DMS114 treated with DMSO at 0.1 percent for 48 hours (cell line): ENCODE measurements at regions not wholly inside any gene's neighbourhood (a gene's known extent, or its start where the extent isn't known, plus 50 kb on each side); places are given as distances from the start of the nearest gene placed in this dataset.

ENCODE experiments used
- DNase-seq: peaks from one replicate; lab custom pipeline; 2025; ENCODE audit not compliant: unreplicated experiment; lab: John Stamatoyannopoulos, UW

DNA sequence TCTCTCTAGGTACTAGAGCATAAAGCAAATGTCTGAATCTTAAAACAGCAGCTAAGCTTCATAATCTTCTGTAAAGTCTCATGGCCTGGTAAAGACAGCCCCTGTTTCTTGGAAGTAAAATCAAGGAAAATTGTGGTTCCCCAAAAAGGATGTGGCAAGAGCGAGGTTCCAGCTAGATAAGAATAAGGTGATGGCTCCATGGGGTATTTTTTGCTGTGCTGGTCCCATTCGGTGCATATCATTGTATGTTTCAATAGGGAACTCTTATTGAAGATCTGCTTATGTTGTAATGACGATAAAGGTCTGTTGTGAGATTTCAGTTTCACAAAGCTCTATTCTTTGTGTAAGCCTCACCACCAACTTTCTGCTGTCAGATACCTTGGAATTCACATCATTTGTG lies 316.9 kb upstream of the NOCT start:
- DNase-seq = no peak

DNA sequence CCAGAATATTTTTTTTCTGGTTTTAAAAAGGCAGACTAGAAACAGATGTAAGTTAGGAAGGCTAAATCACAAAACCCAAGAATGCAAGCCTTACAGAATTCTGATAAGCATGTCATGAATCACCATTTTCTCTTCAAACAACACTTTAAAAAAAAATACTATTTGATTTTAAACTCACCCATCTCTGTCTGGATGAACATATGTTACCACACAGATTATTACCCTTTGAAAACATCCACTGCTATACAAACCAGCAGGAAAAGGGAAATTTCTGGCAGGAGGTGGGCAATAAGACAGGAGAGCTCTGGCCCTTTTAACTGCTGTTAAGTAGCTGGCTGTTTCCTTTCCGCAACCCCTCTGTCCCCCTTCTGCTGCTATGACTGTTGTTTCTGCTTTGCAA lies 317.7 kb upstream of the NOCT start:
- no peak for DNase-seq

DNA sequence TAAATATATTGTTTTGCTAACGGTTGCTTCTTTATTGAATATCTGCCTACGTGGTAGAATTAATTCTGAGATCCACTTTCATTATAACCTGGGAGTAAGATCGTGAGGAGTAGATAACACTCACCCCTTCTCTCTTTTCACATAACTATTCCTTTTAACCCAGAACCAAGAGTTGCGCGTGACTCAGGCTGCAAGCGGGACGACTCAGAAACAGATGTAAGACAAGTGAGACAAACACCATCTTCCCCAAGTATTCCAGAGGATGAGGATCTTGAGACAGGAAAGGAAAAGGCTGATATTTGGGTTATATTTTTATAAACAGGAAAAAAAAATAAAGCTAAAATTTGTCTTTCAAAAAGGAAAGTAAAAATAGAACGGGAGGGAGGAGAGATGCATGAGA lies 318.8 kb upstream of the NOCT start:
- DNase-seq = no peak

DNA sequence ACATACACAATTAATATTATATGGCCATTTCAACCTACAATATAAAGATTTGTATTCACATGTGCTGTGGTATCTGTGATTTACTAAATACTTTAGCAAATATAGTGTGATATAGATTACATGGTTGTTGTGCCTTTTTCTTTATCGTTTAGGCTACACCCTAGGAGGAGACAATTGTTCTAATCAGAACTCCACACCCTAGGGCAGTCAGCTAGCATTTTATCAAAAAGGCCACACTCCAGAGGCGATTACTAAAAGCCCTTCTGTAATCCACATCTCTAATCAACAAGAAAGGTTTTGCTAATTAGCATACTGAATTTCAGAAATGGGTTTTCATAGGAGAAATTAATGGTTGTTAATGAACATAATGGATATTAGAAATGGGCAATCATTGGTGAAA lies 319.5 kb upstream of the NOCT start:
- no peak for DNase-seq

DNA sequence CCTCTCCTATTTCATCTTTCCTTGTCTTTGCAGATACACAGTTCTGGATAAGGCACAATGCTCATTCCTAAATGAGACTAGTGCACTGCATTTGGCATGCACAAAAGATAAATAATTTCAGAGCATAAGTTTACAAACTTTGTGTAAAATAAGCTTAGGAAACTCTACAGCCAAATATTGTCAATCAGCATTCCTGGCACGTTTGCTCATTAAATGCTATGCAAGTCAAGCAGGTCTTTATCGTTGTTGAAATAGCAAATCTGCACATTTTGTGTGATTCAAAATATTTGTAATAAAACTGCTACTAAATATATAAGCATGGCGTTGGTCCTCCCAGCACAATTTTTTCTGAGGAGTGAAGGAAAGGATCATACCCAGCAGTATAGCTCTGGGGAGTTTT lies 322.1 kb upstream of the NOCT start:
- no peak for DNase-seq

DNA sequence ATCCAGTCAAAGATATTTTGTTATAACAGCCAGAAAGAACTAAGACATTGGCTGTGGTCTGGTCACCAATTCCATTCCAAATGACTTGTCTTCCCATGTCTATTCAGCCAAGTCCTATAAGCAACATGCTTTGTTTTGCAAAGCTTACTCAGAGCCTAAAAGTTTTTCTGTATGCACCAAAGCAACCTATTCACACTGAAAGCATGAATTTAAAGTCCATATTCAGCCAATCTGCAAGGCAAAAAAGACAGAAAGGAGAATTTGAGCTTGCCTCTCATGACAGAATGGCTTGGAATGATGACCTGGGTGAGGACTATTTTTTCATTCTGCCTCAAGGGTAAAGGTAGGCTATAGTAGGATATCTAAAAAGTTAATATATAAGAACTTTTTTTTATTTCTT lies 323.2 kb upstream of the NOCT start:
- no peak for DNase-seq

DNA sequence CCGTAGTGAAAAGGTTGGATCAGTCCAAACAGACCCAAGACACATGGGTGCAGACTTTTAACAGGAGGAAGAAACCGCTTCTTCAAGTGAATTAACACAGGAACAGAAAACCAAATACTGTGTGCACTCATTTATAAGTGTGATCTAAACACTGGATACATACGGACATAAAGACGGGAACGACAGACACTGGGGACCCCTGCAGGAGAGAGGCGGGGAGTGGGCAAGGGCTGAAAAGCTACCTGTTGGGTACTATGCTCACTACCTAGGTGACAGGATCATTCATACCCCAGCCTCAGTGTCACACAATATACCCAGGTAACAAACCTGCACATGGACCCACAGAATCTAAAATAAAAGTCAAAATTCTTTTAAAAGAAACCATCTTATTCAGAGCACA lies 326.0 kb upstream of the NOCT start:
- no peak for DNase-seq

DNA sequence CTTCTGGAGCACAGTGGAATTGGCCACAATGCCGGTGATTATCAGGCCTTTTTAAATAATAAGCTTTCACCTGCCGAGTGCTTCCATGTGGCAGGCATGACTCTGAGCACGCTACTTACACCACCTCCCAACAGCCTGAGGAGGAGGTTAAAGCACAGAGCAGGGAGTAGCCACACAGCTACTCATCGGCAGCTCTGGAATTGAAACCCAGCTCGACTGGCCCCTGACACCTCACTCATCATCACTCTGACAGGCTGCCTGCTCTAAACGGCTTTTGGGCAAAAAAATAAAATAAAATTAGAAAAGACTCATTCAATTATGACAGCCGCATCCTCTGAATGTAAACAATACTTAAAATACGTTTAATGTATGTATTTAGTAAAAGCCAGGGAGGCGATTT lies 326.4 kb upstream of the NOCT start:
- DNase-seq = no peak

DNA sequence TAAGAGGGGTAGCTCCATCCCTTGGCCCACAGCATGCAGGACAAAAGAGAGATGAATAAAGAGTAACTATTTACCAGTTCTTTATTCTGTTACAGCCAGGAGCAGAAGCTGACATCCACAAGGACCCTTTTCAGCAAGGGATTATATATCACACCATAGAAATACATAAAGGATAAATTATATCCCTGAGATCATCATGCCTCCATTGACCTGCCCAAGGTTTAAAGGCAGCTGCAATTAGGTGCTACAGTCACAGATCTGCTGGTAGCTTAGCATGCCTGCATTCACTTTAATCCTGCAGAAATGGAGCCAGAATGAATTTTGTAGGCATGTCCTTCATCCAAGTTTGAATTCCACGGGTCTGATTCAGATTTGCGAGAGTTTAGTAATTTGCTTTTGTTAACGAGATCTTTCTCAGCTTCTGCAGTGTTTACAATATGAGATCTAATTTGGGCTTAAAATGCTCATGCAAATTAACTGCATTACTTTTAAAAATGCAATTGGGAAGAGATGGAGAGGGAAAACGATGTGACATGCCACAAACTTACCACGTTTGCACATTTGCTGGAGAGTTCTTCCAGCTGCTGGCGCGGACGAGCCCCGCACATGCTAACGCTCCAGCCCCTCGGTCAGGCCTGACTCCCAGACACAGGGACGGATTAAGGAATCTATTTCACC lies 327.0 kb upstream of the NOCT start:
- DNase-seq = no peak

DNA sequence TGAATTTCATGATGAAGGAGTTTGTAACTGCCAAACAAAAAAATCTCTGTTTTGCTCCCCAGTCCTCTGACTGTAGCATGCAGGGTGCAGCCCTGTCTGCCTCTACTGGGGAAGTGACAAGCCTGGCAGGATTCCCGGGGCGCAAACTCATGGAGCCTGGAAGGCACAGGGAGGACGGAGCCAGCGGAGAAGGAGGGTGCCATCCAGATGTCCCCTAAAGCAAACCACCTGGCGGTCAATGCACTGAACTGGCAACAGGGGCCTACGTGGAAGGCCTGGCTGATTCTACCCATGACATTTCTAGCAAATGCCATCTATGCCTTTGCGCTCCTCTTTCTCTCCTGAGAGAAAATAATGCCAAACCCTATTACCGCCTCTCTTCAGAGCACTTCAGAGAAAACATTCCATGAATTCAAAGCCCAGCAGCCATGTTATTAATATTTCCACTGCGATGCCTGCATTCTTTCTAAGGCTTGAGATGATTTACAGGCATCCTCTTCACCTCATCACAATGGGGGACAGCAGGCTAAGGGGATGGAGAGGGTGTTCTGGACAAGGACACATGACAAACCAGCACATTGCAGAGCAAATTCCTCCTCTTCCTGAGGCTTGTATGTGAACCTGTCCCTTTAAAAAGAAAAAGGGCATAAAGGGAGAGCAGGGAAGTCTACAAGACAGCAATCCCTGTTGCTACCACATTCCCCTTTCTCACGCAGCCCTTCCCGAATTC lies 329.3 kb upstream of the NOCT start:
- no peak for DNase-seq

DNA sequence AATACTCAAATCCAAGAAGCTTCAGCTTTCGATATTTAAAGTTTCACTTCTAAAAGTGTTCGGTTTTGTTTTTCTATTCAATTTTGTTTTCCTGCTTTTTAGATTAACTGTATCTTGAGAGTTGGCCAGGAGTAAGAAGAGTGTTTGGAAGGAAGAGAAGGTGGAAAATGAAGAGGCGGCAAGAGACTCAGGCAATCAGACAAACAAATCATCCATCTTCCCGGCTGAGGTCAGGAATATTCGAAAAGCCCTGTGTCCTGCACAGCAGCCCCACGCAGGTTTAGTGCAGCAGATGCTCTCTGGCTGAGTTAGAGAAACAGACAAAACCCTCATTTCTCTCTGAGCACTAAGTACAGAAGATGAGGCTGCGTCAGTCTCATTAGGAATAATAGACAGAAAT lies 330.3 kb upstream of the NOCT start:
- DNase-seq = no peak

DNA sequence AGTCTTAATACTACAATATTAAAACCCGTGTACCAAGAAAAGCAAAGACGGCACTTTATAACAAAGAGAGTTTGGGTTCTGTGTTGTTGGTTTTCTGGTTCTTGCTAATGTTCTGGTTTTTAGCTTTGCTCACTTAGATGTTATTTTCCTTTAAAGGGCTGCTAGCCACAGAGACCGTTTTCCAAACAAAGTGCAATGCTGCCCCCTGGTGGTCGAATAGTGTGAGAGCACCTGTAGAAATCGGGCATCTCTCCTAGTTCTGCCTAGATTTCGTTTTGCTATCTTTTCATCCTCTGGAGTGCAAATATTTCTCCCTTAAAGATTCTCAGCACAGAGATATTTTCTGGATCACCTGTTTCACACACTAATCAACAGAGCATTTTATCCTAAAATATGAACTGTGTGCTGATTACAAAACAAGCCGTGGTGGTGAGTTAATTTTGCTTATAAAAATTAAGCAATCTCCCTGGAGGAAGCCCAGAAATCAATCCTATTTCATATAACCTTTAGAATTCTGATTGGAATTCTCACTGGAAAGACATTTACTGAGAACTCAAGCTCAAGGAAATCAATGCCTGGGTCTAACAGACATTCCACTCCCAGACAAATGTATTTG lies 334.5 kb upstream of the NOCT start:
- peak; percentile 20 for DNase-seq

DNA sequence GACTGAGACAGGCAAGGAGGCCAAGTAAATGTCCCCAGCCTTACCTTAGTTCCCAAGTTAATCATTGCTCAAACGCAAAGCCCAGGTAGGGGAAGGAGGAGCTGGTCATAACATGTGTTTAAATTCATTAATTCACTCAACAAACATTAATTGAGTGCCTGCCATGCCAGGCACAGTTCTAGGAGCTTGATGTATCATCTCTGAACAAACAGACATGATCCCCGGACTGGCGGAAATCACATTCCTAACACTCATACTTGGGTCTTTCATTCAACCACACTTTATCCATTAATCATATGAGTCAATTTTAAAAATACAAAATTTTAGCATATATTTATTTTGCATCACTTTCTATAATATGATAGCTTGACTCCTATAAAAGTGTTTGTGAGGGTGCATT lies 335.3 kb upstream of the NOCT start:
- no peak for DNase-seq

DNA sequence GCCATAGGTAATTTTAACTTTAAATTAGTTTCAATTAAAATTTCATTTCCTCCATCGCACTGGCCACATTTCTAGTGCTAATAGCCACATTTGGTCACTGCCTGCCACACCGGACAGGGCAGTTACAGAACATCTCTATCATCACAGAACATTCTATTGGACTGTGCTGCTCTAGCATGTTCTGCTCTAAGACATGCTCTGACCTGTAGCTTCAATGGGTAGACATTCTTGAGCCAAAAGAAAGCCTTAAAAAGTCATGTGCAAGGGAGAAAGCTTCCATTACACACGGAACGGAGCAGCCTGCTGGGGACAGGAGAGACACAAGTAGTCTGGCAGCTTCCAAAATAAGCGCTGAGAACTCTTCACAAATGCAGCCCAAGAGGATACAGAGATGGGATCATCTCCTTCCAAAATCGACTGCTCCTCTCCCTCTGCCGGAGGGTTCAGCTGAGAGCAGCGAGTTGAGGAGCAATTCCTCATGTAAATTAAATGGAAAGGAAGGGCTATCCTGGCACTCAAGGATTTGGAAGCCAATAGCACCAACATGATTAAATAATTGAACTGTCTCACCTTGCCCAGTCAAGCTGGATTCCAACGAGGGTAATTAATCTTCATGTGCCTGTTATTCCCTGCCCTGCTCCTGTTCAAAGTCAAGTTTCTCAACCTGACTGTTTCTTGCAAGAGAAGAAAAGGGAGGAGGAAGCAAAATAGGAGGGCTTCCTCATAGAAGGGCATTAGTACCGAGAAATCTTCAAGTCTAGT lies 336.4 kb upstream of the NOCT start:
- no peak for DNase-seq

DNA sequence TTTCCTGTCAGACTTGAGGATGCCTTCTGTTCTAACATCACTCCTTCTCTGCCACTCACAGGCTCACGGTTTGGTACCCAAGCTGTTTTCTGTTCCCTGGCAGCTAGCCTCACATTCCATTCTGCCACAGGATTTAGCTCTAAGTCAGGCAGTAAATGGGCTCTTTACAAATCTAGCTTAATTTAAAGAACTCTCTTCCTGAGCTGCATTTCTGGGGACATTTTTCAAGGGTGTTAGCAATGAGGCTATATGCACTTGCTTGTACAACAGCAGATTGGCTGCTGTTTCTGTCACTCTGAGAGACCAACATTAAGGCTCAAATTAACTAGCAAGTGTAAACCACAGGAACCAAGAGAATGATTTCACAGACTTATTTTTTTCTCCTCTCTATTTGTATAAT lies 337.8 kb upstream of the NOCT start:
- no peak for DNase-seq

DNA sequence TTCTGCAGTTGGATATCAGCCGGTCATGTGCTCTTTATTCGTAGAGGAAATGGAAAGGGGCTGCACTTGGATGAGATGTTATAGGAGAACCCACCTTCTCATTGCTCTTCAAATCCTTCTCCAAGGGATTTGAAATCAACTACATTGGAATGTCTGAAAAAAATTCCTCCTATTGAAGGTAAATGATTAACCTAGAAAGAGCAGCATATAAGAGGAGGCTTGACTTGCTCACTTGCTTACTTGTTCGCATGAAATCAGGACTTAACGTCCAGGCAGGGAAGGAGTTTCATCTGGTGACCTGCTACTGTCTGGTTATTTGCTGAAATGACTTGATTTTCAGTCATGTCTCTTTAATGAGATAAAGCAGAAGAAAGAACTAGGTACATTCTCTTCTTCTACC lies 338.4 kb upstream of the NOCT start:
- no peak for DNase-seq

DNA sequence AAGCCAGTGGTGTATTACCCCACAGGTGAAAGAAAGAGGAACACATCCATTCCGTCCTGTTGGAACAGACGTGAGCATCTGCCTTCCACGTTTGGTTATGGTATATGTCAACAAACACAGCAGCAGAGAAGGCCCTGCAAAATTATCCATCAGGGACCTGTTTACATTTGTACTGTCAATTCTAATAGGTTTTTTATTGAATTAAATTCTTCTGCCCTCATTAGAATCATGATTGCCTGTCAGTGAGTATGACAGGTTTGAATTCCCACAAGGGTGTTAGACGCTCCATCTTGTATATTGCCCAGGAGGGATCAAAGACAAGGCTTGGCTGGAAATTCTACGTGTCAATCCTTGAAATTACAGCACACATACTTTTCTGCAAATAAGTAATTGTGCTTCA lies 339.9 kb upstream of the NOCT start:
- DNase-seq = no peak

DNA sequence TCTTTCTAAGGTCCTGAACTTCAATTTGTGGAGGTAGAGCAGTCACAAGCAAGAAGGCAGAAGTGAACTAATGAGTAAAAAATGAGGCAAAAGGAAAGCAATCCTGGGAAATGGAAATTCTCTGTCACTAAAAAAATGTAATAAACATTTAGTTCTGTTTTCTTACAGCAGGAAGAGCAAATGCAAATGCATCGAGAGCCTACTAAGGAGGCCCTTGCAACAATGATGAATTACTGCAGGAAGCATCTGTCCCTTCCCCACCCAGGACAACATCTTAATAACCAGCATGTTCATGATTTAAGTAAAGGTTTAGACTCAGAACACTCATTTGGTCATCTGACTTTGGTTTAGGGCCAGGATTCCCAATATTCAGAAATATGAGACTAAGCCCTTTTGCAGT lies 341.4 kb upstream of the NOCT start:
- DNase-seq = no peak

DNA sequence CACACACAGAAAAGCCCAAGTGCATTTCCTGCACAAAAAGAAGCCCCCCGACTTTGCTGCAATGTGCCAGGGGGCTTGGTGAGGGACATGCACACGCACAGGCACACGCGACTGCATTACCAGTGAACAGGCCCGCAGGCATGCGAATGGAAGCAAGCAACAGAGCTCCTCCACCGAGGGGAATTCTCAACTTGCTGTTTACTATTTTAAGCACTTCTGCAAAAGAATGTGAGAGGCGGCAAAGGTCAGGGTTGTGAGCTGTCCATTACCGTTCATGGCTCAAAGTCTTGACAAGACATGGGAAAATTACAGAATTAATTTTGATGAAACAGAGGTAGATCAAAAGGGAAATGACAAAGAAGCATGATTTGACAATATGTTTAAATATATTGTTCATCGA lies 342.5 kb upstream of the NOCT start:
- no peak for DNase-seq

DNA sequence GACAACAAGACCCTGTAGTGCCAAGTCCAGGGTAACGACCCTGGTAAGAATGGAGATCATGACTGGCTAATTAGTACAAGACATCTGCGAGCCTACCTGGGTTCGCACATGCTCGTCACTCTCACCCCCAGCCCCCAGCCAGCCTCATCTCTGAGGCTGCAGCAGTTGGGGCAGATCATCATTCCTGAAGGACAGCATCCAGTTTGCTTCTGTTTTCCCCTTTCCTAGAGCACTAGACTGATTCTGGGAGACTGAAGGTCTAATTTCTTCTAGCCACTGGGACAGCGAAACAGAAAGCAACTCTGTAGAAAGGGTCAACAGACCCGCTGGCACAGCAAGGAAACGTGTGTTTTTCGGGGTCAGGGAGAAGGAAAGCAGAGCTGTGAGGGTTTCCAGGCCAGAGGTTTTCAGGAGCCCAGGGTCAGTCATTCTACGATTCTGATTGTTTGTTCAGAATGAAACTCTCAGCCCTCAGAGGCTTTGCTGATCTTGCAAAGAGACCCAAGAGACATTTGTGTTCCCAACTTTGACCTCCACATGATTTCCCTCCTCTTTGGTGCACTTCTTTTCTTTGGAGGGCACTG lies 343.1 kb upstream of the NOCT start:
- no peak for DNase-seq

DNA sequence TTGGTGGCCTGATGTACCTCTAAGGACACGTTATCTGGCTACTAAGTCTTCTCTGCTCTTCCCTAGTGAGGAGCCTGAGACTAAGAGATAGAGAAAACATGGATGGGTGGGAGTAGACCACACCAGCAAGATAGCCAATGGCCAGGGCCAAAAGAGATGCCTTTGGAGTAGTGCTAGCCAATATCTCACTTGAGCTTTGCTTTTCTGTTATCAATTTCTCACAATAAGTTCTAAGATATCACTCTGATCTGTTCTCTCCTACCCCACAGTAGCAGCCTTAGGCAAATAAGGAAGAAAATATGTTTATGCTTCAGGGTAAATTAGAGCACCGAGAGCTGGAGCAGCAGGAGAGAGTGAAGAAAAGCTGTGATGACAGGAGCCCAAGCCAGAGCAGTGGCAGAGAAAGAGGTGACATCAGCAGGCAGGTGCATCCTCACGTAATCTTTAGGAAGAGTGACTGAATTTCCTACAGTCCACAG lies 343.9 kb upstream of the NOCT start:
- no peak for DNase-seq
